ENCODE measurements at regions not wholly inside any gene's neighbourhood (a gene's known extent, or its start where the extent isn't known, plus 50 kb on each side); places are given as distances from the start of the nearest gene placed in this dataset.
"Not testable (repeated sequence)": the region's sequence is repeated elsewhere in the genome, so short reads cannot be mapped to it uniquely, and the experiment has no call there.

GRCh38 chr1:143699731-143700130 lies 272.1 kb downstream of the FAM72C start:
- DNase-seq (ENCODE audit: low read depth in 2 of 2): no peak

GRCh38 chr1:143699115-143699514 lies 272.7 kb downstream of the FAM72C start:
- DNase-seq (ENCODE audit: low read depth in 2 of 2): no peak

- DNase-seq (ENCODE audit: low read depth in 2 of 2): peak in 1 of 2 experiments; percentile 12
These were observed 273.8 kb downstream of the FAM72C start for GRCh38 chr1:143698016-143698415.

GRCh38 chr1:143694085-143694484 lies 277.7 kb downstream of the FAM72C start:
- DNase-seq (ENCODE audit: low read depth in 2 of 2): no peak

DNA sequence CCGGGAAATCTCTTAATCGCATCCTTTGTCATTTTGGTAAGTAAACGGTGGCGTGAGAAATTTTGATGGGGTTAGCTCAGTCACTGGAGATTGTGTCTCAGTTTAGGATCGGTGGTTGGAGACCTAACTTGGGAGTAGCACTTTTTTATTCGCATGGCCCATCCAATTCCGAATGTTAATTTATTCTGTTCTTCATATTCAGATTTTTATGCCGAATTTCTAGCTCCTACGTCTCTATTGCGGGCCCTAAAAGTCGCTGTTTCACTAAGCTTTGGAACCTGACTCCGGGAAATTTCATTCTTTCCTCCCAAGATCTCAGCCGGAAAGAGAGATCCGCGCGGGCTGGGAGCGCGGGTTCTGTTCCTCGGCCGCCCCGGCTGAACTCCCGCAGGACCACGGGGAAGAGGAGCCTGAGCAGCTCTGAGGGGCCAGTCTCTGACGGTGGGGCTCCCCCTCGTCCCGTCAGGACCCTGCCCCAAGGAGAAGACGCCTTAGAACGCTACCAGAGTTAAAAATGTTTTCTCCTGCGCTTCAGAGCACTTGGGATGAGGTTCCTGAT lies 279.7 kb downstream of the FAM72C start:
- no peak for DNase-seq (ENCODE audit: low read depth in 2 of 2)

- no peak for DNase-seq (ENCODE audit: low read depth in 2 of 2)
These were observed 280.3 kb downstream of the FAM72C start for GRCh38 chr1:143691400-143691891.

GRCh38 chr1:143689781-143690180 lies 282.0 kb downstream of the FAM72C start:
- DNase-seq (ENCODE audit: low read depth in 2 of 2): no peak

DNA sequence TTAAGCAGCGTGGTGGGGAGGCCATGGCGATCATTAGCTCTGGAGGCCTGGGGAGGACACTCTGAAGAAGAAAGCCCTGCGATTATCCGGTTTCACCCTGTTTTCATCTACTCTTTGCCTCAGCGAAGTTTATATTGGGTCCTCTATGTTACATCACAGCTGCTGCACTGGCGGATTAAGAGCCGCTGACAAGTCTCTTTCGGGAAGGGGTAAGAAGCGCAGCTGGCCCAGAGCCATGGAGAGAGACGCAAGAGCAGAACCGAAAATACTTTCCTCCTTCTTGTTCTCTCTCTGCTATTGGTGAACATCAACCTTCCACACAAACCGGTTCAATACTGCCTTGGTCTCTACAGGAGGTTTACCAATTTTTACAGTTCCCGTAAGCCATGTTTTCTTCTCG lies 291.5 kb downstream of the FAM72C start:
- no peak for DNase-seq (ENCODE audit: low read depth in 2 of 2)

DNA sequence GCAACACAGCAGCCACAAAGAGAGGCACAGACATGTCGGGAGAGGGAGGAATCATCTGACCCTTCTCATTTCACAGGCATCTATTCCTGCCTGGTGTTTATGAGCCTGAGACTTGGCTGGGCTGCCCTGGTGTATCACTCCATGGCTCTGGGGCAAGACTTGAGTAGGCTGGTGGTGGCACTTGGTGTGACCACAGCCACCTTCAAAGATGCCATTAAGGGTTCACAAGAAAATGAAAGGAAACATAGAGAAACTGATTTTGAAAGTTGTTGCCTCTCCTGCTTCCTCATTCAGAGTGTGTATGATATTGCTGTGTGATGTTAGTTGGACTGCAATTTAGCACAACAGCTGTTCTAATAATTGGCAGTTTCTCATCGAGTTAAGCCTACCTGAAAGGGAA lies 298.8 kb downstream of the FAM72C start:
- DNase-seq (ENCODE audit: low read depth in 2 of 2): no peak

GRCh38 chr1:143667730-143668129 lies 304.1 kb downstream of the FAM72C start:
- no peak for DNase-seq (ENCODE audit: low read depth in 2 of 2)

GRCh38 chr1:143666851-143667250 lies 304.9 kb downstream of the FAM72C start:
- DNase-seq (ENCODE audit: low read depth in 2 of 2): no peak

DNA sequence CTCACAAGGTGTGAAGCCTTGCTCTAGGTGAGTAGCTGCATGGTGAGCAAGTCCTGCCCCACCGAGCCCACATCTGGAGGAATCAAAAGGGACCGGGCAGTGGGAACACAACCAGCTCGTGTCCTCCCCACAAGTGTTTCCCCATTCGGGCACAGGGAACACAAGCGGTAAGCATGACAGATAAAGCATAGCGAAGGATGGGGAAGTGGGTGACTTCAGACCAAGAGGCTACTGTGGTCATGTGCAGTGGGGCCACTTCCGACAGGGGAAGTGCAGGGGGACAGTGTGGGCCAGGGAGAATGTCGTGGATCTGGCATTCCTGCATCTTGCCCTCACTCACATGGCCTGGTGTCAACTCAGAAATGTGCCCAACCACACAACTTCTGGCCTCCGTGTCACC lies 306.2 kb downstream of the FAM72C start:
- no peak for DNase-seq (ENCODE audit: low read depth in 2 of 2)

DNA sequence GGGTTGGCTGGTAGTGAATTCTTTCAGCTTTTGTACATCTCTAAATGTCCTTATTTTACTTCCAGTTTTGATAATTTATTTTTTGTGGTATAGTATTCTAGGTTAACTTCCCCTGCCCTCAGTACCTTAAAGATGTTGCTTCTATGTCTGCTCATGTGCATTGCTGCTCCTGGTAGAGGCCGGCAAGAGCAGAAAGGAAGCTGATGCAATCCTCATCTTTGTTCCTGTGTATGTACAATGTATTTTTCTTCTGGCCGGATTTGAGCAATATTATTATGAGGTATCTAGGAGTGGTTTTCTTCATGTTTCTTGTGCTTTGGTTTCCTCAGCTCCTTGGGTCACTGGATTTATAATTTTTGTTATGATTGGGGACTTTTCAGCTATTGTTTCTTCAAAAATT lies 308.7 kb downstream of the FAM72C start:
- not testable (repeated sequence) for DNase-seq (ENCODE audit: low read depth in 2 of 2)

- DNase-seq (ENCODE audit: low read depth in 2 of 2): no peak
These were observed 310.2 kb downstream of the FAM72C start for GRCh38 chr1:143661418-143662101.

- DNase-seq (ENCODE audit: low read depth in 2 of 2): no peak
These were observed 311.3 kb downstream of the FAM72C start for GRCh38 chr1:143660354-143660941.

DNA sequence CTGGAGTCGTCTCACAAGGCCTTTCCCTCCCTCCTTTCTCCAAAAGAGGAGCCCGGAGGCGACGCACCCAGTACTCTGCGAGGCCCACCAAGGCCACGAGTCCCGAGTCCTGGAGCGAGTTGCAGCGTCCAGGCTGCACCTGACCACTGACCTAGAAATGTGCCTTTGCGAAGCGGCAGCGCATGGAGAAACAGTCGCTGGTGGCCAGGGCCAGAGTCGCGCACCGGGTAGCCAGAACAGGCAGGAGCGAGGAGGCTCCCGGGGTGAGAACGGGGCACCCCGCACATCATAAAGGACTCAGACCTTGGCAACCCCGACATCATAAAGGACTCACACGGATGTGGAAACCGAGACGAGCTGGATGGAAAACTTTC lies 318.4 kb downstream of the FAM72C start:
- DNase-seq (ENCODE audit: low read depth in 2 of 2): no peak

GRCh38 chr1:143652744-143653428 lies 318.9 kb downstream of the FAM72C start:
- DNase-seq (ENCODE audit: low read depth in 2 of 2): no peak

GRCh38 chr1:143652187-143652586 lies 319.6 kb downstream of the FAM72C start:
- no peak for DNase-seq (ENCODE audit: low read depth in 2 of 2)

DNA sequence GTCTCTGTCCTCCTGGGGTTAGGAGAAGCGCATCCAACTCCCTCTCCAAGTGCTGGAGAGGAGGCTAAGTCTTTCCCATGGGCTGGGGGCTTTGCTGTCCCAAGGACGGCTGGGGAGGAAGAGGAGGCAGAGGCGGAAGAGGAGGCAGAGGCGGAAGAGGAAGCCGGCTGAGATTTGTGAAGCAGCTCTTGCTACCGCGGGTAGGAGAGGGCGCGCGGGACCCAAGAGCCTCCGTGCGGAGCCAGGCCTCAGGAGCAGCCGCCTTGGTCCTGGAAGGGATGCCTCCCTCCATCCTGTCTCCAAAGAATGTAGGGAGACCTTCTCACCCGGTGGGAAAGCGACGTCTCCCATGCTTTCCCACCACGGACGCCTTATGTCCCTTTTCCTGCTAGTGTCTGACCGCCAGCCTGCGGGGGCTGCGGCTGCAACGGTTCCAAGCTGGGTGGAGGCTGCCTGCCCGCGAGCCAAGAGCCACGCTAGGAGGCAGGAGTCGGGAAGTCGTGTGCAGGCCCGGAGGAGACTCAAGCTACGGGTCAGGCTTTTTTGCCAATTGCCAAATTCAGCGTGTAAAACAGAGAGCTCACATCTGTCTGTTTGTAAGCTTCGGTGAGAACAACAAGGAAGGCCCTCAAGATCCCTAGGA lies 320.3 kb downstream of the FAM72C start:
- no peak for DNase-seq (ENCODE audit: low read depth in 2 of 2)

GRCh38 chr1:143644035-143644434 lies 327.8 kb downstream of the FAM72C start:
- not testable (repeated sequence) for DNase-seq (ENCODE audit: low read depth in 2 of 2)

GRCh38 chr1:143643148-143643885 lies 328.5 kb downstream of the FAM72C start:
- DNase-seq (ENCODE audit: low read depth in 2 of 2): no peak
